WI38 (cell line): ENCODE measurements at regions not wholly inside any gene's neighbourhood (a gene's known extent, or its start where the extent isn't known, plus 50 kb on each side); places are given as distances from the start of the nearest gene placed in this dataset.

Source experiments
- H3K4me3 ChIP-seq: 2 replicates; pipeline ENCODE4 v1.5.1; 2011; ENCODE audit warnings: low read depth, mild to moderate bottlenecking, control low read depth, low read length
- CTCF ChIP-seq: IDR thresholded peaks from 2 replicates; pipeline ENCODE4 v1.5.1; 2012; ENCODE audit warnings: low read depth, mild to moderate bottlenecking, control low read depth, low read length

DNA sequence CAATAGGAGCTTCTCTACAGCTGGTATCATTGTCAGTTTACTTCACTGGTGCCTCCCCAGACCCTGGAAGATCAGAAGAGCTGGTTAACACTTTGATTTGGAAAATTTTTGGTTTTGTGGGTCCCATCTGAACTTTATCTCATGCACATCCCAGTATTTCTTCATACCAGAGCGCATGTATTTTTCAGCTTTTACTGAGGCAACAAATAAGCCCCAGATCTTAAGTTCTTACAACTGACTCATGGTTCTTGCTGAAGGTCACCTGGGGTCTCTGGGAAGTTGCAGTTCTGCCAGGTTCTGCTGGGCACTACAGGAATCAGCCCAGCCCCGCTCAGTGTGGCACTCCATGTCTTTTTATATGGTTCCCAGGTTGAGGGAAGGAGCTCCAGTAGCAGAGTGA, 1249.9 kb downstream of the EFNB2 start:
- H3K4me3 ChIP-seq: no peak overlapping the region
- no peak for TF ChIP-seq CTCF

DNA sequence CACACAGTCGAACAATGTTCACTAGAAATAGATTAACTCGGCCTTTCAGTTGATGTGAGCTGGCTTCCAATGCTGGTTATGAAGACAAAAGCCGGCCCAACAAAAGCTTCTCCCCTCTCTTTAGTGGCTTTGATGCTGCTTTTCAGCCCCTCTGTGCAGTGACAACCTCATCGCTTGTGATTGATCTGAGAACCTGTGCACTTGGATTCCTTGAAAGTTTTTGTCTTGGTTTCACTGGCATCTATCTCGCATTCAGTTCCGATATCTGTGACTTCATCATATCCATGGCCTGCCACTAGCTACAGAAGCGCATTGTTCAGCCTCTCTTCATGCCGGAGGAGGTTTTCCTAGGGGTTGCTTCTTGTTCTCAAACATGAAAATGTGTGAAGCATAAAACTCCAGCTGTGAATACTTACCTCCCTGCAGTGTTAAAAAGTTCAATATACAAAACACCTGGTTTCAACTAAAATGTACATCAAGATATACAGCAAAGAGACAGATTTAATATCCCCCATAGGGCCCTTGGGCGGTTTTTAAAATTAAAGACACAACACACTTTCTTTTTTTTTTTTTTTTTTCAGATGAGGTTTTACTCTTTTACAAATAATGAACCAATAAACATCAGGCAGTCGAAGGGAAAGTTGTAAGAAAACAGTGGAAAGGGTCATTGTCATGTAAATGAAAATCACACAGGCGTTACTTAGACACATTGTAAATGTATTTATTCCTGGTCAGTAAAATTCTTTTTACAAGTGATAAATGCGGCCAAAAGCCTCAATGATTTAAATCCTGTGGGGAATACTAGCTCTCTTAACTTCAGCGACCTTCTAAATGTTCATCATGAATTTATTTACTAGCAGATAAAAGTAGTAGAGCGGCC, 1252.8 kb downstream of the EFNB2 start:
- TF ChIP-seq CTCF: no peak
- no peak overlapping the region for H3K4me3 ChIP-seq

DNA sequence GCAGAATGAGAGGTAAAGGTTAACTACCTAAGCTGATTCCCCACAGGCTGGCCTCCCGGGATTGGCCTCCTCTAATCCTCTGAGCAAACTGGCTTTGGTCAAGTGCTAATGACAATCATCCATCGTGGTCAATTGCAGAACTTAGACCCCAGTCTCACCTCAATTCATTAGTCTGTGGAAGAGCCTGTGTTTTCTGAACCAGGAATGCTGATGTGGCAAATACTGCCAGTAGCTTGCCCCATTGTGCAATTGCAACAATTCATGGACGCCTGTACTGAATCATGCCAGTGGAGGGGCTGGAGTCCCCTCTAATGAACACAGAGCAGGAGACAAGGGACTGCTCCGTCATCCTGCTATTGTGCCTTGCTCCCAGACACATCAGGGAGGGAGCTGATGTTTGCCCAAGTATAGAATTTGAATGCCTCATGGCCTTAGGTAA, 1256.5 kb downstream of the EFNB2 start:
- no peak overlapping the region for H3K4me3 ChIP-seq
- TF ChIP-seq CTCF: no peak

DNA sequence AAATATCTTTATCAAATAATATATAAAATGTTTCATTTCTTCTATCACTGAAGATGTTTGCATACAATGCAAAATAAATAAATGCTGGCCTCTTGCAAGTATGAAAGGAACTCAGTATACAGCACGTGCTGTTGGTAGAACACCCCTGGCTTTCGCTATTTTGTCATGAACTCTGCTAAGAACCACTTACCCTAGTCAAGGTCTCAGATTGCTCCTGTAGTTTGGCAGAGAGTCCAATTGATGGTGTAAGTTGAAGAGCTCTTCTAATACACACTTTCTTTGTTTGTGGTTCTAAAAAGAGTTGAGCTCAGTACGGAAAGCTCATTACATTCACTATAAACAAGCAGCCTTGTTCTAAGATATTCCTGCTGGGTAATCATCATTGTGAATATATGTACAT, 1258.9 kb downstream of the EFNB2 start:
- no peak overlapping the region for H3K4me3 ChIP-seq
- TF ChIP-seq CTCF: no peak

DNA sequence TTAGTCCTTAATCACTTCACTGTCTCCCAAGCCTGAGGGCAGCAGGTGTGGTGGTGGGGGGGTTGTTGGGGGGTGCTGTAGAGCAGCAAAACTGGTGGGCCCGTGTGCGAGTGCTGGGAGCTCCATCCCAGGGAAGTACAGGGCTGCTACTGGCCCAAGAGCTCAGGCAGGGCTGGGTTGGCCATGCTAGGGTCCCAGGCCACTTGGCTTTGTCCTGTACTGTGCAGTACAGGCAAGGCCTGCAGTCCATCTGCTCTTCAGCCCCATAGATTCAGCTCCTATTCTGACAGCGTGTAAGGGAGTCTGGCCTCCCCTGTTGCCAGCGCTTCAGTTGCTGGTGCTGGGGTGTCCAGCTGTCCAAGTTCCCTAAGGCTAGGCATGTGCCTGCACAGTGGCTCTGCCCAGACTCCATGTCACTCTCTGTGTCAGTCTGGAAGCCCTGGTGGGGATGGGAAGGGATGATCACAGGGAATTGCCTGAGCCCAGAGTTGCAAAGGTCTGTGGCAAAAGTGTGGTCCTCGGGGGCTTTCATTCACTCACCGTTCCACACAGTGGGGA, 1261.7 kb downstream of the EFNB2 start:
- H3K4me3 ChIP-seq: no peak overlapping the region
- TF ChIP-seq CTCF: no peak

DNA sequence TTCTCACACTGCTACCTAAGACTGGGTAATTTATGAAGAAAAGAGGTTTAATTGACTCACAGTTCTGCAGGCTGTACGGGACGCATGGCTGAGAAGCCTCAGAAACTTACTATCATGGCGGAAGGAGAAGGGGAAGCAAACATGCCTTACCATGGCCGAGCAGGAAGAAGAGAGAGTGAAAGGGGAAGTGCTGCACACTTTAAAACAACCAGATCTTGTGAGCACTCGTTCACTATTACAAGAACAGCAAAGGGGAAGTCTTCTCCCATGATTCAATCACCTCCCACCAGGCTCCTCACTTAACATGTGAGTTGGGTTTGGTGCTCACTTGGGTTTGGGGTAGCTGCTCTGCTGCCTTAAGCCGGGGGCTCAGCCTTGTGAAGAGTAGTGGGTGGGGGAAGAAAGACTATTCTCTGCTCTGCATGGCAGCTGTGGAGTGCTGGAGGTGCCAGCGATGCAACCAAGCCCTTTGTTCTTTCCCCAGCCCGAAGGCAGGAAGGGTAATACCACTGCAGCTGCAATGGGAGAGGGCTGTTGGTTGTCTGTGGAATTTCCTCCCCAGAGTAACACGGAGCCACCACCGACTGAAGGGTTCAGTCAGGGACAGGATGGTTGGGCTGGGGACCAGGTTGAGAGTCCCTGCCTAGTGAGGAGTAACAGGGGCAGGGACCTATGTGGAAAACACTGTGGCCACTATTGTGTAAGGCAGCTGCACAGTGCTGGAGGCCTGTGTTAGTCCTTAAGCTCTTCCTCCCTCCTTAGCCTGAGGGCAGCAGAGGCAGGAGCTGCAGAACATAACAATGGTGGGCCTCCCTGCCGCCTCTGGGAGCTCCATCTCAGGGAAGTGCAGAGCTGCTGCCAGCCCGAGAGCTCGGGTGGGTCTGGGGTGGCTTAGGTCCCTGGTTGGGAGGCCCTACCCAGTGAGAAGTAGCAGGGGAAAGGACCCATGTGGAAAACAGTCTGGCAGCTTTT, 1262.5 kb downstream of the EFNB2 start:
- no peak overlapping the region for H3K4me3 ChIP-seq
- TF ChIP-seq CTCF: no peak
